ENCODE measurements at regions not wholly inside any gene's neighbourhood (a gene's known extent, or its start where the extent isn't known, plus 50 kb on each side); places are given as distances from the start of the nearest gene placed in this dataset.

- intact Hi-C loops (cut with DNase I): no loop called here
- H3K27me3 ChIP-seq: no peaks in the 10 kb centered on the region
- no peak overlapping the region for H3K4me3 ChIP-seq
- TF ChIP-seq CTCF (IDR thresholded peaks at IDR 0.05): no peak
- TF ChIP-seq POLR2AphosphoS5 (IDR thresholded peaks at IDR 0.05; ENCODE audit: insufficient read depth in 1 of 2, low read depth in 1 of 2): no peak
- no peak for TF ChIP-seq POLR2A (IDR thresholded peaks at IDR 0.05)
- H3K4me1 ChIP-seq: no peaks in the 10 kb centered on the region
- H3K27ac ChIP-seq: no peak overlapping the region
- H3K9me3 ChIP-seq: no peaks in the 10 kb centered on the region
- H3K36me3 ChIP-seq: no peaks in the 10 kb centered on the region
- DNase-seq (ENCODE audit: extremely low spot score in 2 of 2): no peak
These were observed 367.7 kb upstream of the NETO1 start for GRCh38 chr18:73235491-73235890.

- H3K9me3 ChIP-seq: no peaks in the 10 kb centered on the region
- no peaks in the 10 kb centered on the region for H3K4me1 ChIP-seq
- TF ChIP-seq POLR2AphosphoS5 (IDR thresholded peaks at IDR 0.05; ENCODE audit: insufficient read depth in 1 of 2, low read depth in 1 of 2) (no peak), CTCF (IDR thresholded peaks at IDR 0.05) (no peak), POLR2A (IDR thresholded peaks at IDR 0.05) (no peak)
- no peaks in the 10 kb centered on the region for H3K27me3 ChIP-seq
- H3K4me3 ChIP-seq: no peak overlapping the region
- no peak for DNase-seq (ENCODE audit: extremely low spot score in 2 of 2)
- no peak overlapping the region for H3K27ac ChIP-seq
- H3K36me3 ChIP-seq: no peaks in the 10 kb centered on the region
- intact Hi-C loops (cut with DNase I): no loop called here
These were observed 365.1 kb upstream of the NETO1 start for GRCh38 chr18:73232933-73233332.

- H3K27ac ChIP-seq: no peak overlapping the region
- no peaks in the 10 kb centered on the region for H3K4me1 ChIP-seq
- no peaks in the 10 kb centered on the region for H3K36me3 ChIP-seq
- DNase-seq (ENCODE audit: extremely low spot score in 2 of 2): no peak
- intact Hi-C loops (cut with DNase I): no loop called here
- no peak for TF ChIP-seq POLR2AphosphoS5 (IDR thresholded peaks at IDR 0.05; ENCODE audit: insufficient read depth in 1 of 2, low read depth in 1 of 2)
- TF ChIP-seq POLR2A (IDR thresholded peaks at IDR 0.05): no peak
- no peak for TF ChIP-seq CTCF (IDR thresholded peaks at IDR 0.05)
- H3K9me3 ChIP-seq: no peaks in the 10 kb centered on the region
- H3K4me3 ChIP-seq: no peak overlapping the region
- H3K27me3 ChIP-seq: no peaks in the 10 kb centered on the region
These were observed 352.9 kb upstream of the NETO1 start for GRCh38 chr18:73220663-73221062.

GRCh38 chr18:73218293-73218692 is 350.5 kb upstream of the NETO1 start:
- no peak overlapping the region for H3K4me3 ChIP-seq
- H3K27me3 ChIP-seq: no peaks in the 10 kb centered on the region
- DNase-seq (ENCODE audit: extremely low spot score in 2 of 2): no peak
- H3K36me3 ChIP-seq: no peaks in the 10 kb centered on the region
- intact Hi-C loops (cut with DNase I): no loop called here
- H3K27ac ChIP-seq: no peak overlapping the region
- no peaks in the 10 kb centered on the region for H3K4me1 ChIP-seq
- no peak for TF ChIP-seq POLR2AphosphoS5 (IDR thresholded peaks at IDR 0.05; ENCODE audit: insufficient read depth in 1 of 2, low read depth in 1 of 2)
- TF ChIP-seq POLR2A (IDR thresholded peaks at IDR 0.05): no peak
- H3K9me3 ChIP-seq: no peaks in the 10 kb centered on the region

- Histone ChIP-seq H3K36me3 (no peaks in the 10 kb centered on the region), H3K27ac (no peak overlapping the region), H3K9me3 (no peaks in the 10 kb centered on the region), H3K4me3 (no peak overlapping the region), H3K27me3 (no peaks in the 10 kb centered on the region), H3K4me1 (no peaks in the 10 kb centered on the region)
- TF ChIP-seq POLR2AphosphoS5 (IDR thresholded peaks at IDR 0.05; ENCODE audit: insufficient read depth in 1 of 2, low read depth in 1 of 2) (no peak), POLR2A (IDR thresholded peaks at IDR 0.05) (no peak), CTCF (IDR thresholded peaks at IDR 0.05) (no peak)
- intact Hi-C loops (cut with DNase I): no loop called here
- no peak for DNase-seq (ENCODE audit: extremely low spot score in 2 of 2)
These were observed 347.2 kb upstream of the NETO1 start for GRCh38 chr18:73214970-73215369.

- no peaks in the 10 kb centered on the region for H3K4me1 ChIP-seq
- TF ChIP-seq CTCF (IDR thresholded peaks at IDR 0.05) (no peak), POLR2AphosphoS5 (IDR thresholded peaks at IDR 0.05; ENCODE audit: insufficient read depth in 1 of 2, low read depth in 1 of 2) (no peak), POLR2A (IDR thresholded peaks at IDR 0.05) (no peak)
- H3K27me3 ChIP-seq: no peaks in the 10 kb centered on the region
- no peak overlapping the region for H3K4me3 ChIP-seq
- intact Hi-C loops (cut with DNase I): no loop called here
- no peak overlapping the region for H3K27ac ChIP-seq
- H3K36me3 ChIP-seq: no peaks in the 10 kb centered on the region
- H3K9me3 ChIP-seq: no peaks in the 10 kb centered on the region
- DNase-seq (ENCODE audit: extremely low spot score in 2 of 2): no peak
These were observed 344.7 kb upstream of the NETO1 start for GRCh38 chr18:73212442-73212841.

All from vagina (tissue), 2 donors.